Nephron (organoid): ENCODE measurements at regions not wholly inside any gene's neighbourhood (a gene's known extent, or its start where the extent isn't known, plus 50 kb on each side); places are given as distances from the start of the nearest gene placed in this dataset.
A peak's percentile ranks its signal among the peaks of the same experiment; 100 is the strongest.

ENCODE experiments used
- H3K27ac Mint-ChIP-seq, 3 experiments: 2 replicates each; pipeline ENCODE4 v1.8.0; 2020; ENCODE audit warnings: mixed read lengths in 3 of 3, mild to moderate bottlenecking in 2 of 3, moderate library complexity in 1 of 3
- H3K27me3 Mint-ChIP-seq: 2 replicates; pipeline ENCODE4 v1.8.0; 2021; ENCODE audit warnings: low read depth, mild to moderate bottlenecking, moderate library complexity, mixed read lengths
- H3K36me3 Mint-ChIP-seq: 2 replicates; pipeline ENCODE4 v1.8.0; 2020; ENCODE audit warnings: low read depth, mixed read lengths
- H3K4me1 Mint-ChIP-seq: 2 replicates; pipeline ENCODE4 v1.8.0; 2020; ENCODE audit warnings: mixed read lengths
- H3K4me3 Mint-ChIP-seq, 3 experiments: 2 replicates each; pipeline ENCODE4 v1.8.0; 2020; ENCODE audit warnings: mild to moderate bottlenecking in 3 of 3, mixed read lengths in 3 of 3, moderate library complexity in 2 of 3
- H3K9me3 Mint-ChIP-seq: 2 replicates; pipeline ENCODE4 v1.8.0; 2020; ENCODE audit warnings: mixed read lengths
- TF ChIP-seq, protein P1 (sequence below), 3 experiments: fragments of 200-600 bp; sonication (generic); IDR thresholded peaks; one replicate each; pipeline ENCODE4 v1.5.0; 2021; ENCODE audit warnings: antibody characterized with exemption in 3 of 3; ENCODE audit not compliant: unreplicated experiment in 3 of 3

DNA sequence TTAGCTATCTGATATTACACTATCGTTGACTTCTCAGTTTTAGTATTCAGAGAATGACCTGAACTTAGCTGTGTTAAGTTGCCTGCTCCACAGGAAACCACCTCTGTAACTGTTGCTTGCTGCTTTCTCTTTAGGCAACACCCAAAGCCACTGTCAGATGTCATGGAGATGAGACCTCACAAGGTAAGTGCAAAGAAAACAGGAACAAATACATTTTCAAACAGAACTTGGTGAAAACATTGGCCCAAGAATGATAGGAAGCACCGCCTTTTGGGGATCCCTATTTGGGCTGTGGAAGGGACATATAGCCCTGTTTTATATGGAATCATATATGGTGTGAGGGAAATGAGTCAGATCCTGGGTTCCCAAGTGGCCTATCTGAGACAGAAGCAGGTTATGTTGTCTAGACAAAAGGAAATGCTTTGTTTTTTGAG lies 143.4 kb downstream of the UBE2E3 start:
- no peak overlapping the region for H3K27ac Mint-ChIP-seq
- no peaks in the 10 kb centered on the region for H3K9me3 Mint-ChIP-seq
- H3K4me1 Mint-ChIP-seq, result peaks cover 5% of the 10 kb centered on the region
- no peaks in the 10 kb centered on the region for H3K36me3 Mint-ChIP-seq
- H3K27me3 Mint-ChIP-seq, result no peaks in the 10 kb centered on the region
- no peak overlapping the region for H3K4me3 Mint-ChIP-seq
- TF ChIP-seq, protein P1, sequence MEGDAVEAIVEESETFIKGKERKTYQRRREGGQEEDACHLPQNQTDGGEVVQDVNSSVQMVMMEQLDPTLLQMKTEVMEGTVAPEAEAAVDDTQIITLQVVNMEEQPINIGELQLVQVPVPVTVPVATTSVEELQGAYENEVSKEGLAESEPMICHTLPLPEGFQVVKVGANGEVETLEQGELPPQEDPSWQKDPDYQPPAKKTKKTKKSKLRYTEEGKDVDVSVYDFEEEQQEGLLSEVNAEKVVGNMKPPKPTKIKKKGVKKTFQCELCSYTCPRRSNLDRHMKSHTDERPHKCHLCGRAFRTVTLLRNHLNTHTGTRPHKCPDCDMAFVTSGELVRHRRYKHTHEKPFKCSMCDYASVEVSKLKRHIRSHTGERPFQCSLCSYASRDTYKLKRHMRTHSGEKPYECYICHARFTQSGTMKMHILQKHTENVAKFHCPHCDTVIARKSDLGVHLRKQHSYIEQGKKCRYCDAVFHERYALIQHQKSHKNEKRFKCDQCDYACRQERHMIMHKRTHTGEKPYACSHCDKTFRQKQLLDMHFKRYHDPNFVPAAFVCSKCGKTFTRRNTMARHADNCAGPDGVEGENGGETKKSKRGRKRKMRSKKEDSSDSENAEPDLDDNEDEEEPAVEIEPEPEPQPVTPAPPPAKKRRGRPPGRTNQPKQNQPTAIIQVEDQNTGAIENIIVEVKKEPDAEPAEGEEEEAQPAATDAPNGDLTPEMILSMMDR (IDR thresholded peaks at IDR 0.05; ENCODE audit: unreplicated experiment in 3 of 3), result no peak

DNA sequence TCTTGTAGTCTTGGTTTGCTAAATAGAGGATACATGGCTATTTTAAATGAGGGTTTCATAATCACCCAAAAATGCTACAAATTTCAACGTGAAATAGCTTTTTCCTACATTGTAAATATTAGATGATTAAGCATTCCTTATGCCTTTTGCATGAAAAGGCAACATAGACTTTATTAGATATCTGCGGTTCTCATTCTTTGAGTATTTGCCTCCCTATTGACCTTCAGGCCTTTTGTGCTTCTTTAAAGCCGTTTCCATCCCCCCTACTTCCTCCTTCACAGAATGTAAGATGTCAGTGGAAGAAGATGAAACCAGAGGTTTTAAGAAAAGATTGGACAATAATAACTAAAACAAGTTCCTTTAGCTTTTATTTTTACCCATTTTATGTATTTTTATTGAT lies 144.1 kb downstream of the UBE2E3 start:
- peak overlapping the region; percentile 9 to 64 (median 9) for H3K27ac Mint-ChIP-seq
- TF ChIP-seq, protein P1 (IDR thresholded peaks at IDR 0.05; ENCODE audit: unreplicated experiment in 3 of 3), result no peak
- no peaks in the 10 kb centered on the region for H3K9me3 Mint-ChIP-seq
- H3K4me3 Mint-ChIP-seq, result no peak overlapping the region
- no peaks in the 10 kb centered on the region for H3K36me3 Mint-ChIP-seq
- H3K27me3 Mint-ChIP-seq, result no peaks in the 10 kb centered on the region
- peaks cover 5% of the 10 kb centered on the region for H3K4me1 Mint-ChIP-seq

DNA sequence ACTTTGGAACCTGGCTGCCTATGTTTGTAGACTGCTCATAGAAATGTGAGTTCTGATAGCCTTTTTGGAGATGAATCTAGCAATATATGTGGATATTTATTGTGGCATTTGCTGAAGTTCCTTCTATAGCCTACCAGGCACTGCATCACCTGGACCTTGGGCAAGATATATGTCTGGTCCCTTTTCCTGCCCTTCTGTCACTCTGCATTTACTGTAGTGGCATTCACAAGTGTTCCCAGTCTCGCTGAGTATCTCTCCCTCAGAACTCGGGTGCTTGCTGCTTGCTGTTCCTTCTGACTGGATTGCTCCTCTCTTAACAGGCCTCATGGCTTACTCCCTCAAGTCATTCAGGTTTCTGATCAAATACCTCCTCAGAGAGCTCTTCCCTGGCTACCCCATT lies 145.0 kb downstream of the UBE2E3 start:
- H3K27ac Mint-ChIP-seq, result no peak overlapping the region
- TF ChIP-seq, protein P1 (IDR thresholded peaks at IDR 0.05; ENCODE audit: unreplicated experiment in 3 of 3), result no peak
- no peaks in the 10 kb centered on the region for H3K27me3 Mint-ChIP-seq
- peaks cover 5% of the 10 kb centered on the region for H3K4me1 Mint-ChIP-seq
- H3K4me3 Mint-ChIP-seq, result no peak overlapping the region
- H3K9me3 Mint-ChIP-seq, result no peaks in the 10 kb centered on the region
- H3K36me3 Mint-ChIP-seq, result no peaks in the 10 kb centered on the region

DNA sequence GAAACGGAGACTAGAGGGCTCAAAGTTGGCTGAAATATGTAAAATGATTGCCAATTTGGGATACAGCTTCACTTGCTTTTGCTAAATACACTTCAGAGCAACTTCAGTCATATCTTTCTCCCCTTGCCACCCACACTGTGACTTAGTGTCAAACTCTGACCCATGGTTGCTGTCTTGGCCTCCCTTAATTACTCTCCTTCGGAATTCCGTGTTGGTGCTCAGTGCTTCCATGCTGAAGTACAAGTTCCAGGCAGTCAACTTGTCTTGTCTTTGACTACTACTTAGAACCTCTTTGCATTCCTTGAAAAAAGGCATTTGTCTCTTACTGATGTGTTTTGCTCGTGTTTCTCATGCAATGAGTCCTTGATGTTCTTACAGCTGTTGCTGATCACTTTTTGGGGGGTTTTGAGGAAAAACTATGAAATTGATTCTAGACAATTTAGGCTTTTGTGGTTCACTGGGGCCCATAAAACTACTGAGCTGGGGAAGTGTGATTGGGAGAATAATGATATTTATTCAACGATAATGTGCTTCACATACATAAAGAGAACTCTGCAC lies 146.0 kb downstream of the UBE2E3 start:
- H3K27me3 Mint-ChIP-seq, result no peaks in the 10 kb centered on the region
- peaks cover 5% of the 10 kb centered on the region for H3K4me1 Mint-ChIP-seq
- no peaks in the 10 kb centered on the region for H3K9me3 Mint-ChIP-seq
- no peak overlapping the region for H3K4me3 Mint-ChIP-seq
- H3K27ac Mint-ChIP-seq, result no peak overlapping the region
- TF ChIP-seq, protein P1 (IDR thresholded peaks at IDR 0.05; ENCODE audit: unreplicated experiment in 3 of 3), result no peak
- H3K36me3 Mint-ChIP-seq, result no peaks in the 10 kb centered on the region

DNA sequence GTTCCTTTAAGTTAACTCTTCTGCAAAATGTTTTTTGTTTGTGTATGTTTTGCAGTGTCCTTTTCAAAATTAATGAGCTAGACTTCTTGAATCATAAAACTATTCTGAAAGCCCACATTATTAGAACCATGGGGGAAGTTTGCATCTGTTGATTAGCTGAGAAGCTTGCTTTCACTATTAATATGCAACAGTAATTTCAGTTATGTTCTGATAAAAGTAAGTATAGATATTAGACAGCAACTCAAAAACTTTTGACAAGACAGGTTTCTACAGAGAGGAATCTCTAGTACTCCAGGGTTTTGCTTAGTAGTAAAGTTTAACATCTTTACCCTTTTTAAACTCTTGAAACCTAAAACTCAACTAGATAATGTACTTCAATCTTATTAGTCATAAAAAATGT lies 147.8 kb downstream of the UBE2E3 start:
- TF ChIP-seq, protein P1 (IDR thresholded peaks at IDR 0.05; ENCODE audit: unreplicated experiment in 3 of 3), result no peak
- Mint-ChIP-seq H3K27ac (no peak overlapping the region), H3K4me3 (no peak overlapping the region), H3K36me3 (no peaks in the 10 kb centered on the region), H3K9me3 (peaks cover 2% of the 10 kb centered on the region), H3K4me1 (peaks cover 5% of the 10 kb centered on the region), H3K27me3 (no peaks in the 10 kb centered on the region)

DNA sequence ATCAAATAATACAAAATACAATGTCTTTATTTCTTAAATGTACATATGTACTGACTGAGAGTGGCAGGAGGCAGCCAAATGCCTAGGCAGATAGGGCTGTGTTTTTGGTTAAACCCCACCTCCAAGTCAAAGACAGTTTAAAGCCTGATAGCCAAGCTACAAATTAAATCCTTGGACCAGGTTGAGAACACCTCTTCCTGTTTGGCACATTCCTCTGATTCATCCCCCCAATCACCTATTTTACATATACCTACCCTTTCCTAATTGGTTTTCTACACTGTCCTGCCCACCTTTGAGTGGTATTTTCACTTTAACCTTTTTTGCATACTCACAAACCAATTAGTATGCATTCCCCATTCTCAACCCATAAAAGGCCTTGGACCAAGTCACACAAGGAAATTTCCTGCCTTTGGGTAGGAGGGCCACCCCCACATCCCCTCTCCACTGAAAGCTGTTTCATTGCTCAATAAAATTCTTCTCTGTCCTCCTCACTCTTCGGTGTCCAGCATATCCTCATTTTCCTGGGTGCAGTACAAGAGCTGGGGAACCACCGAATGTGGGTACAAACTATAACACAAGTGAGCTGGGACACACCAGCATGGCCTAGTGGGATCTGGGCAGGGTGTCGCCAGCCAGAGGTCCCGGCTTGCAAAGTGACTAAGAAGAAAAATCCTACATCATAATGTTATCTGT lies 149.1 kb downstream of the UBE2E3 start:
- Mint-ChIP-seq H3K4me3 (no peak overlapping the region), H3K36me3 (no peaks in the 10 kb centered on the region), H3K27me3 (no peaks in the 10 kb centered on the region), H3K4me1 (peaks cover 3% of the 10 kb centered on the region), H3K9me3 (peaks cover 3% of the 10 kb centered on the region), H3K27ac (no peak overlapping the region)
- TF ChIP-seq, protein P1 (IDR thresholded peaks at IDR 0.05; ENCODE audit: unreplicated experiment in 3 of 3), result no peak
